CD8-positive, alpha-beta memory T cell (primary cell): ENCODE measurements at regions not wholly inside any gene's neighbourhood (a gene's known extent, or its start where the extent isn't known, plus 50 kb on each side); places are given as distances from the start of the nearest gene placed in this dataset.
"Not testable (repeated sequence)": the region's sequence is repeated elsewhere in the genome, so short reads cannot be mapped to it uniquely, and the experiment has no call there.

ENCODE experiments used
- CTCF ChIA-PET: fragments of 350-600 bp; sonication (Branson Sonifier 250); formaldehyde crosslinking; loops from one replicate; lab custom pipeline; 2021; ENCODE audit warnings: antibody characterized with exemption; lab: Charles Lee
- POLR2A ChIA-PET: fragments of 350-600 bp; sonication (Branson Sonifier 250); formaldehyde crosslinking; loops from one replicate; lab custom pipeline; 2021; ENCODE audit warnings: antibody characterized with exemption; lab: Charles Lee
- DNase-seq, 5 donors: peaks; one replicate each; pipeline versions ENCODE4 v3.0.0 to v3.0.0-alpha.2; 2020 to 2022; ENCODE audit warnings: mixed read lengths in 1 of 5
- H3K27ac ChIP-seq: one replicate; pipeline ENCODE4 v1.7.0; 2013; ENCODE audit warnings: low read depth, mild to moderate bottlenecking, low read length, moderate library complexity
- H3K27me3 ChIP-seq: 2 replicates; pipeline ENCODE4 v1.7.0; 2013; ENCODE audit warnings: low read length, mild to moderate bottlenecking; ENCODE audit not compliant: insufficient read depth, poor library complexity, severe bottlenecking
- H3K36me3 ChIP-seq: 2 replicates; pipeline ENCODE4 v1.7.0; 2013; ENCODE audit warnings: mild to moderate bottlenecking, low read length, moderate library complexity; ENCODE audit not compliant: insufficient read depth
- H3K4me1 ChIP-seq: 2 replicates; pipeline ENCODE4 v1.7.0; 2013; ENCODE audit warnings: mild to moderate bottlenecking, low read length, moderate library complexity; ENCODE audit not compliant: insufficient read depth
- H3K4me3 ChIP-seq: 2 replicates; pipeline ENCODE4 v1.7.0; 2013; ENCODE audit warnings: mild to moderate bottlenecking, low read length
- H3K9me3 ChIP-seq: 2 replicates; pipeline ENCODE4 v1.7.0; 2013; ENCODE audit warnings: mild to moderate bottlenecking, low read length
- H3K27ac Mint-ChIP-seq, 8 donors: one replicate each; pipeline ENCODE4 v1.8.0; 2020 to 2021; ENCODE audit warnings: mixed read lengths in 8 of 8, mild to moderate bottlenecking in 6 of 8, inconsistent platforms in 3 of 8, moderate library complexity in 3 of 8
- H3K27me3 Mint-ChIP-seq, 2 donors: one replicate each; pipeline ENCODE4 v1.8.0; 2020 to 2021; ENCODE audit warnings: mixed read lengths in 2 of 2, mild to moderate bottlenecking in 1 of 2, moderate library complexity in 1 of 2
- H3K36me3 Mint-ChIP-seq, 3 donors: one replicate each; pipeline ENCODE4 v1.8.0; 2020 to 2021; ENCODE audit warnings: mixed read lengths in 3 of 3, inconsistent platforms in 1 of 3, mild to moderate bottlenecking in 1 of 3
- H3K4me1 Mint-ChIP-seq, 3 donors: one replicate each; pipeline ENCODE4 v1.8.0; 2020 to 2021; ENCODE audit warnings: mixed read lengths in 3 of 3, inconsistent platforms in 1 of 3, mild to moderate bottlenecking in 1 of 3
- H3K4me3 Mint-ChIP-seq, 7 donors: one replicate each; pipeline ENCODE4 v1.8.0; 2020 to 2021; ENCODE audit warnings: mixed read lengths in 7 of 7, mild to moderate bottlenecking in 6 of 7, moderate library complexity in 4 of 7, inconsistent platforms in 2 of 7
- H3K9me3 Mint-ChIP-seq, 5 donors: one replicate each; pipeline ENCODE4 v1.8.0; 2020 to 2022; ENCODE audit warnings: mixed read lengths in 5 of 5, mild to moderate bottlenecking in 3 of 5, moderate library complexity in 2 of 5, inconsistent platforms in 1 of 5

DNA sequence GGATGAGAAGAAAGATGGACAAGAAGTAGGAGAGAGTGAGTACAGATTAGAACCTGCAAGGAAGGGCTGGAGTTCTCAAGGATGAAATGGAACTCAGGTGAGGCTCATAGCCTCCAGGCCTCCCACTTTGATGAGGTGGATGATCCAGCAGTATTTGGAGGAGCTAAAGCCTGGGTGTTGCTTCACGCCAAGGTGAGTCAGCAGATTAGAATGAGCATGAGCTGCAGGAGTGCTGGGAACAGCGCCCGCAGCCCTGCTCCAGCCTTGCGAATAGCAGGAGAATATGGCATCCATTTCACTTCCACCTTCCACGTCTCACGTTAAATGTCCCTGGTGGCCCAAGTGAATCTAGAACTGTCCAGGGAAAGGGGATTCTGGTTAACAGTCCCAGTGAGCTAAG lies 94.4 kb upstream of the CPHXL start:
- ChIA-PET POLR2A (no interaction called here), CTCF (no interaction called here)
- H3K27ac ChIP-seq: no peak overlapping the region
- Mint-ChIP-seq H3K27ac (no peak overlapping the region), H3K27me3 (peaks cover 0 to 11% of the 10 kb centered on the region in 2 donors), H3K9me3 (peaks cover 0 to 2% (median 0%) of the 10 kb centered on the region in 5 donors), H3K36me3 (no peaks in the 10 kb centered on the region), H3K4me1 (no peaks in the 10 kb centered on the region), H3K4me3 (no peak overlapping the region)
- H3K27me3 ChIP-seq: peaks cover 3% of the 10 kb centered on the region
- DNase-seq: no peak
- H3K4me1 ChIP-seq: no peaks in the 10 kb centered on the region
- no peak overlapping the region for H3K4me3 ChIP-seq
- no peaks in the 10 kb centered on the region for H3K36me3 ChIP-seq
- H3K9me3 ChIP-seq: no peaks in the 10 kb centered on the region

DNA sequence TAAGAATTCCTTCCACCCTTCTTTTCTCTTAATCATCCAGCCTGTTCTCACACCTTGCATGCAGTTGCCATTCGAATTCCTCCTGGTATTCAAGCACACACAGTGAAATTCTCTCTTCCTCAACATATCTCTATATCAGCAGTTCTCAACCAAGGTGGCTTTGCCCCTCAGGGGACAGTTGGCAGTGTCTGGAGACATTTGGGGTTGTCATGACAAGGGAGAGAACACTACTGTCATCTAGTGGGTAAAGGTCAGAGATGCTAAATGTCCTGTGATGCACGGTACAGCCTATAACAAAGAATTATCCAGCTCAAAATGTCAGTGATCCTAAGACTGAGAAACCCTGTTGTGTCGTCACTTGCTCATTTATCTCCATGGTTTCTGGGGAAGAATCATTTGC lies 94.8 kb upstream of the CPHXL start:
- Histone ChIP-seq H3K27me3 (peaks cover 3% of the 10 kb centered on the region), H3K27ac (no peak overlapping the region), H3K9me3 (no peaks in the 10 kb centered on the region), H3K4me3 (no peak overlapping the region), H3K4me1 (no peaks in the 10 kb centered on the region), H3K36me3 (no peaks in the 10 kb centered on the region)
- H3K36me3 Mint-ChIP-seq: no peaks in the 10 kb centered on the region
- no peak overlapping the region for H3K27ac Mint-ChIP-seq
- no peak for DNase-seq
- CTCF ChIA-PET: no interaction called here
- no peak overlapping the region for H3K4me3 Mint-ChIP-seq
- H3K4me1 Mint-ChIP-seq: no peaks in the 10 kb centered on the region
- H3K27me3 Mint-ChIP-seq: peaks cover 0 to 11% of the 10 kb centered on the region in 2 donors
- POLR2A ChIA-PET: no interaction called here
- peaks cover 0 to 3% (median 0%) of the 10 kb centered on the region in 5 donors for H3K9me3 Mint-ChIP-seq

DNA sequence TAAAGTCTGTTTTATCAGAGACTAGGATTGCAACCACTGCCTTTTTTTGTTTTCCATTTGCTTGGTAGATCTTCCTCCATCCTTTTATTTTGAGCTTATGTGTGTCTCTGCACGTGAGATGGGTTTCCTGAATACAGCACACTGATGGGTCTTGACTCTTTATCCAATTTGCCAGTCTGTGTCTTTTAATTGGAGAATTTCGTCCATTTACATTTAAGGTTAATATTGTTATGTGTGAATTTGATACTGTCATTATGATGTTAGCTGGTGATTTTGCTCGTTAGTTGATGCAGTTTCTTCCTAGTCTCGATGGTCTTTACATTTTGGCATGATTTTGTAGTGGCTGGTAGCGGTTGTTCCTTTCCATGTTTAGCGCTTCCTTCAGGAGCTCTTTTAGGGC lies 99.5 kb upstream of the CPHXL start:
- POLR2A ChIA-PET, H3K27me3 Mint-ChIP-seq, H3K9me3 ChIP-seq, H3K4me1 Mint-ChIP-seq, H3K4me3 Mint-ChIP-seq, H3K27ac Mint-ChIP-seq, H3K4me3 ChIP-seq, DNase-seq, H3K27me3 ChIP-seq, H3K36me3 Mint-ChIP-seq, H3K27ac ChIP-seq, H3K4me1 ChIP-seq, H3K36me3 ChIP-seq, CTCF ChIA-PET: not testable (repeated sequence)
- H3K9me3 Mint-ChIP-seq: peaks cover 6 to 18% (median 13%) of the 10 kb centered on the region in 5 donors

DNA sequence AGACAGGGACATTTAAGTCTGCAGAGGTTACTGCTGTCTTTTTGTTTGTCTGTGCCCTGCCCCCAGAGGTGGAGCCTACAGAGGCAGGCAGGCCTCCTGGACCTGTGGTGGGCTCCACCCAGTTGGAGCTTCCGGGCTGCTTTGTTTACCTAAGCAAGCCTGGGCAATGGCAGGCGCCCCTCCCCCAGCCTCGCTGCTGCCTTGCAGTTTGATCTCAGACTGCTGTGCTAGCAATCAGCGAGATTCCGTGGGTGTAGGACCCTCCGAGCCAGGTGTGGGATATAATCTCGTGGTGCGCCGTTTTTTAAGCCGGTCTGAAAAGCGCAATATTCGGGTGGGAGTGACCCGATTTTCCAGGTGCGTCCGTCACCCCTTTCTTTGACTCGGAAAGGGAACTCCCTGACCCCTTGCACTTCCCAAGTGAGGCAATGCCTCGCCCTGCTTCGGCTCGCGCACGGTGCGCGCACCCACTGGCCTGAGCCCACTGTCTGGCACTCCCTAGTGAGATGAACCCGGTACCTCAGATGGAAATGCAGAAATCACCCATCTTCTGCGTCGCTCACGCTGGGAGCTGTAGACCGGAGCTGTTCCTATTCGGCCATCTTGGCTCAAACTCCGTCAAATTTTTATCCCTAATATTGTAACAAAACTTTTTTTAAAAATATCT lies 101.2 kb upstream of the CPHXL start:
- H3K4me3 ChIP-seq, H3K9me3 ChIP-seq, CTCF ChIA-PET, H3K27me3 Mint-ChIP-seq, H3K4me1 ChIP-seq, H3K27ac Mint-ChIP-seq, DNase-seq, POLR2A ChIA-PET, H3K4me1 Mint-ChIP-seq, H3K4me3 Mint-ChIP-seq, H3K27me3 ChIP-seq, H3K36me3 Mint-ChIP-seq, H3K36me3 ChIP-seq, H3K27ac ChIP-seq: not testable (repeated sequence)
- peaks cover 8 to 22% (median 17%) of the 10 kb centered on the region in 5 donors for H3K9me3 Mint-ChIP-seq

DNA sequence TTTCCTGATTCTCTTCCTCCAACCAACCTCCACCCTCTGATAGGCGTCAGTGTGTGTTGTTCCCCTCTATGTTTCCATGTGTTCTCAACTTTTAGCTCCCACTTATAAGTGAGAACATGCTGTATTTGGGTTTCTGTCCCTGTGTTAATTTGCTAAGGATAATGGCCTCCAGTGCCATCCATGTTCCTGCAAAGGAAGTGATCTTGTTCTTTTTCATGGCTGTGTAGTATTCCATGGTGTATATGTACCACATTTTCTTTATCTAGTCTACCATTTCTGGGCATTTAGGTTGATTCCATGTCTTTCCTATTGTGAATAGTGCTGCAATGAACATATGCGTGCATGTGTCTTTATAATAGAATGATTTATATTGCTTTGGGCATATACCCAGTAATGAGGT lies 107.1 kb upstream of the CPHXL start:
- POLR2A ChIA-PET, H3K27ac ChIP-seq, H3K27me3 ChIP-seq, DNase-seq, H3K27ac Mint-ChIP-seq, H3K4me3 Mint-ChIP-seq, CTCF ChIA-PET, H3K4me1 Mint-ChIP-seq, H3K4me1 ChIP-seq, H3K36me3 ChIP-seq, H3K9me3 ChIP-seq, H3K4me3 ChIP-seq, H3K36me3 Mint-ChIP-seq: not testable (repeated sequence)
- Mint-ChIP-seq H3K27me3 (peaks cover 0 to 35% of the 10 kb centered on the region in 2 donors), H3K9me3 (peaks cover 18 to 31% (median 25%) of the 10 kb centered on the region in 5 donors)

DNA sequence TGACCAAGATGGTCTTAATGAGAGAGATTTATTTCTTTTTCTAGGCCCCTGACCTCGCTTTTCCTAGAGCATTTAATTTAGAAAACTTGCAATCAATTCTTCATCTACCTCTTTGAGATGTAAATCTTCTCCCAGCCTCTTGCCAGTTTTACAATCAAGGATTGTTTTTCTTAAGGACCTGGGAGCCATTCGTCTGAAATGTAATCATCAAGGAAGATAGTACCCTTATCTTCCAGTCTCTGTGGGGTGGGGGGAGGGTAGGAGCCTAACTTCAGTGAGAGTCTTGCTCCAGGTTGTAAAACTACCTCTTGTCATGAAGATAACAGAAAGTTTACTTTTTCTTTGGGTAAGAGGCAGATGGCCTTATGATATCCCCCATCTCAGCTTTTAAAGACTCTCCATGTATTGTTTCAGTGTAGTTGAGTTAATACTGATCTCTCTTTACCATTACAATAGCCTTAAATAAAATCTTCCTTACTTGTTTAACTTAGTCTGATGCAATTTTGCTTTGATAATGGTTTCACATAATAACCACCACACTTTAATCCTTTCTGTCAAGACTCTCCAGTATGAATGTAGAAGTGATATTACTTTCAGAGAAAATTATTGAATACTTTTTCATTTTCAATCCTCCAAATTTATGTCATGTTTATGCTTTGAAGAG lies 110.2 kb upstream of the CPHXL start:
- H3K36me3 ChIP-seq: no peaks in the 10 kb centered on the region
- Mint-ChIP-seq H3K27ac (no peak overlapping the region), H3K4me1 (no peaks in the 10 kb centered on the region), H3K4me3 (no peak overlapping the region), H3K9me3 (peaks cover 10 to 17% (median 12%) of the 10 kb centered on the region in 5 donors), H3K27me3 (peaks cover 3 to 38% of the 10 kb centered on the region in 2 donors), H3K36me3 (no peaks in the 10 kb centered on the region)
- no peak overlapping the region for H3K27ac ChIP-seq
- H3K27me3 ChIP-seq: no peaks in the 10 kb centered on the region
- ChIA-PET CTCF (no interaction called here), POLR2A (interaction anchor here (0.6 kb wide), 1 partner anchor 65 kb away, joined by 4 read pairs; no protein-coding TSS in a partner anchor)
- H3K4me3 ChIP-seq: no peak overlapping the region
- H3K9me3 ChIP-seq: no peaks in the 10 kb centered on the region
- no peaks in the 10 kb centered on the region for H3K4me1 ChIP-seq
- DNase-seq: no peak

DNA sequence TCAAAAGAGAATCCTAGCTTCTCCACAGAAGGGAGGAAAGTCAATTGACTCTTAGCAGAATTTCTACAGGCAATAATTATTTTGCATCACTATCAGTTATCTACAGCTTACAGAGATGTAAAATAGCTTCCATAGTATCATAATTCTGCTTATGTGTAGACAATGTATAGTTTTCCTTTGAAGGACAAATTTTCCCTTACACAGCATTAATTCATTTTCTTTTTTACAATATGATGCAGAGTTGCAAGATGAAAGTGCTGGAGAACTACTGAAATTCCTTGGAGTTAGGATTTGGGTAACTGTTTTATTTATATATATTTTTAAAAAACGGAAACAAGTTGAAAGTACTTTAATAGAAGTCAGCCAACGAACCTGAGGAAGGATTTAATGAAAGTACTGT lies 111.0 kb upstream of the CPHXL start:
- CTCF ChIA-PET: interaction anchor here (0.6 kb wide), 1 partner anchor 134 kb away, joined by 4 read pairs; no protein-coding TSS in a partner anchor
- H3K27ac ChIP-seq: no peak overlapping the region
- no peaks in the 10 kb centered on the region for H3K4me1 Mint-ChIP-seq
- H3K9me3 Mint-ChIP-seq: peaks cover 10 to 17% (median 12%) of the 10 kb centered on the region in 5 donors
- peaks cover 3 to 38% of the 10 kb centered on the region in 2 donors for H3K27me3 Mint-ChIP-seq
- H3K27ac Mint-ChIP-seq: no peak overlapping the region
- H3K4me1 ChIP-seq: no peaks in the 10 kb centered on the region
- H3K9me3 ChIP-seq: no peaks in the 10 kb centered on the region
- H3K27me3 ChIP-seq: no peaks in the 10 kb centered on the region
- POLR2A ChIA-PET: interaction anchor here (0.6 kb wide), 1 partner anchor 64 kb away, joined by 4 read pairs; no protein-coding TSS in a partner anchor
- no peak for DNase-seq
- no peak overlapping the region for H3K4me3 Mint-ChIP-seq
- no peaks in the 10 kb centered on the region for H3K36me3 ChIP-seq
- no peak overlapping the region for H3K4me3 ChIP-seq
- no peaks in the 10 kb centered on the region for H3K36me3 Mint-ChIP-seq

DNA sequence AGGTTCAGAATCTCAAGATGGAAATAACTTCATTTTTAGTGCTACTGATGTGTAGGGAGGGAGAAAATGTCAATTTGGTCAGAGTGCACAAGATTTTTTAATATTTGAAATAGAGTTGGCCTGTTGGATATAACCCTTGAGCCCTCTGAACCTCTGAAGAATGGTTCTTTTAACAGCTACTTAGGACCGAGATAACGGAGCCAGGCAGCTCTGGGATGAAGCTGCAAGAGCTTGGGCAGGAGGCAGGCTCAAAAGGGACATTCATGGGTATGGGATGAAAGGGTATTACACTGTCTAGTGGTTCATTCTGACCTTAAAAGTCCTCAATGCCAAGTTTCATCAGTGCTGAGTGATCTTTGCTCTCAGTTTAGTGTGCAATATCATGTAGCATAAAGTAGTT lies 111.4 kb upstream of the CPHXL start:
- Mint-ChIP-seq H3K36me3 (no peaks in the 10 kb centered on the region), H3K4me1 (no peaks in the 10 kb centered on the region), H3K27me3 (peaks cover 3 to 35% of the 10 kb centered on the region in 2 donors), H3K9me3 (peaks cover 6 to 13% (median 8%) of the 10 kb centered on the region in 5 donors), H3K27ac (no peak overlapping the region), H3K4me3 (no peak overlapping the region)
- H3K9me3 ChIP-seq: no peaks in the 10 kb centered on the region
- POLR2A ChIA-PET: no interaction called here
- H3K27me3 ChIP-seq: no peaks in the 10 kb centered on the region
- H3K36me3 ChIP-seq: no peaks in the 10 kb centered on the region
- H3K4me1 ChIP-seq: no peaks in the 10 kb centered on the region
- CTCF ChIA-PET: interaction anchor here (0.6 kb wide), 1 partner anchor 134 kb away, joined by 4 read pairs; no protein-coding TSS in a partner anchor
- H3K27ac ChIP-seq: no peak overlapping the region
- no peak for DNase-seq
- H3K4me3 ChIP-seq: no peak overlapping the region
